Endothelial cell (in vitro differentiated cells): ENCODE measurements at regions not wholly inside any gene's neighbourhood (a gene's known extent, or its start where the extent isn't known, plus 50 kb on each side); places are given as distances from the start of the nearest gene placed in this dataset.

Experiments
- DNase-seq: peaks from one replicate; pipeline ENCODE4 v3.0.0; 2021; ENCODE audit warnings: low spot score
- H3K27ac Mint-ChIP-seq: one replicate; pipeline ENCODE4 v1.8.0; 2021; ENCODE audit warnings: mixed read lengths, inconsistent platforms; ENCODE audit not compliant: unreplicated experiment
- H3K27me3 Mint-ChIP-seq: one replicate; pipeline ENCODE4 v1.8.0; 2021; ENCODE audit warnings: mild to moderate bottlenecking, moderate library complexity, mixed read lengths, inconsistent platforms; ENCODE audit not compliant: unreplicated experiment
- H3K36me3 Mint-ChIP-seq: one replicate; pipeline ENCODE4 v1.8.0; 2021; ENCODE audit warnings: mild to moderate bottlenecking, low read depth, mixed read lengths, inconsistent platforms; ENCODE audit not compliant: unreplicated experiment
- H3K4me1 Mint-ChIP-seq: one replicate; pipeline ENCODE4 v1.8.0; 2021; ENCODE audit warnings: mild to moderate bottlenecking, mixed read lengths, inconsistent platforms; ENCODE audit not compliant: unreplicated experiment
- H3K4me3 Mint-ChIP-seq: one replicate; pipeline ENCODE4 v1.8.0; 2021; ENCODE audit warnings: mild to moderate bottlenecking, mixed read lengths, inconsistent platforms; ENCODE audit not compliant: unreplicated experiment
- H3K9me3 Mint-ChIP-seq: one replicate; pipeline ENCODE4 v1.8.0; 2021; ENCODE audit warnings: mixed read lengths, inconsistent platforms; ENCODE audit not compliant: unreplicated experiment
- TF ChIP-seq, protein P1 (sequence below): fragments of 200-600 bp; sonication (generic); IDR thresholded peaks from one replicate; pipeline ENCODE4 v1.5.0; 2021; ENCODE audit warnings: antibody characterized with exemption; ENCODE audit not compliant: unreplicated experiment

GRCh38 chr5:94045839-94046782, 304.7 kb upstream of the POU5F2 start:
- Mint-ChIP-seq H3K4me3 (no peak overlapping the region), H3K27me3 (no peaks in the 10 kb centered on the region), H3K27ac (no peak overlapping the region), H3K36me3 (peaks cover 8% of the 10 kb centered on the region), H3K9me3 (no peaks in the 10 kb centered on the region), H3K4me1 (peaks cover 3% of the 10 kb centered on the region)
- TF ChIP-seq, protein P1, sequence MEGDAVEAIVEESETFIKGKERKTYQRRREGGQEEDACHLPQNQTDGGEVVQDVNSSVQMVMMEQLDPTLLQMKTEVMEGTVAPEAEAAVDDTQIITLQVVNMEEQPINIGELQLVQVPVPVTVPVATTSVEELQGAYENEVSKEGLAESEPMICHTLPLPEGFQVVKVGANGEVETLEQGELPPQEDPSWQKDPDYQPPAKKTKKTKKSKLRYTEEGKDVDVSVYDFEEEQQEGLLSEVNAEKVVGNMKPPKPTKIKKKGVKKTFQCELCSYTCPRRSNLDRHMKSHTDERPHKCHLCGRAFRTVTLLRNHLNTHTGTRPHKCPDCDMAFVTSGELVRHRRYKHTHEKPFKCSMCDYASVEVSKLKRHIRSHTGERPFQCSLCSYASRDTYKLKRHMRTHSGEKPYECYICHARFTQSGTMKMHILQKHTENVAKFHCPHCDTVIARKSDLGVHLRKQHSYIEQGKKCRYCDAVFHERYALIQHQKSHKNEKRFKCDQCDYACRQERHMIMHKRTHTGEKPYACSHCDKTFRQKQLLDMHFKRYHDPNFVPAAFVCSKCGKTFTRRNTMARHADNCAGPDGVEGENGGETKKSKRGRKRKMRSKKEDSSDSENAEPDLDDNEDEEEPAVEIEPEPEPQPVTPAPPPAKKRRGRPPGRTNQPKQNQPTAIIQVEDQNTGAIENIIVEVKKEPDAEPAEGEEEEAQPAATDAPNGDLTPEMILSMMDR, result no peak
- no peak for DNase-seq

- H3K4me1 Mint-ChIP-seq, result peaks cover 3% of the 10 kb centered on the region
- H3K27ac Mint-ChIP-seq, result no peak overlapping the region
- no peaks in the 10 kb centered on the region for H3K27me3 Mint-ChIP-seq
- TF ChIP-seq, protein P1, result no peak
- no peak for DNase-seq
- H3K9me3 Mint-ChIP-seq, result no peaks in the 10 kb centered on the region
- no peak overlapping the region for H3K4me3 Mint-ChIP-seq
- peaks cover 8% of the 10 kb centered on the region for H3K36me3 Mint-ChIP-seq
Measured at GRCh38 chr5:94043311-94043710, 301.9 kb upstream of the POU5F2 start.

- H3K27ac Mint-ChIP-seq, result no peak overlapping the region
- TF ChIP-seq, protein P1, result no peak
- H3K27me3 Mint-ChIP-seq, result no peaks in the 10 kb centered on the region
- peaks cover under 1% of the 10 kb centered on the region for H3K4me1 Mint-ChIP-seq
- H3K36me3 Mint-ChIP-seq, result peaks cover 8% of the 10 kb centered on the region
- no peak overlapping the region for H3K4me3 Mint-ChIP-seq
- no peak for DNase-seq
- no peaks in the 10 kb centered on the region for H3K9me3 Mint-ChIP-seq
Measured at GRCh38 chr5:94040591-94041148, 299.3 kb upstream of the POU5F2 start.

GRCh38 chr5:94039101-94039500, 297.7 kb upstream of the POU5F2 start:
- no peak overlapping the region for H3K27ac Mint-ChIP-seq
- H3K4me1 Mint-ChIP-seq, result no peaks in the 10 kb centered on the region
- H3K27me3 Mint-ChIP-seq, result peaks cover 1% of the 10 kb centered on the region
- no peaks in the 10 kb centered on the region for H3K9me3 Mint-ChIP-seq
- no peak for DNase-seq
- peaks cover under 1% of the 10 kb centered on the region for H3K36me3 Mint-ChIP-seq
- H3K4me3 Mint-ChIP-seq, result no peak overlapping the region
- TF ChIP-seq, protein P1, result no peak

GRCh38 chr5:94031631-94032030, 290.2 kb upstream of the POU5F2 start:
- Mint-ChIP-seq H3K4me3 (no peak overlapping the region), H3K27me3 (peaks cover 1% of the 10 kb centered on the region)
- TF ChIP-seq, protein P1, result no peak

More at GRCh38 chr5:94031631-94032030, 290.2 kb upstream of the POU5F2 start:
- peaks cover 5% of the 10 kb centered on the region for H3K36me3 Mint-ChIP-seq
- peaks cover 2% of the 10 kb centered on the region for H3K4me1 Mint-ChIP-seq
- no peak overlapping the region for H3K27ac Mint-ChIP-seq
- DNase-seq, result no peak
- H3K9me3 Mint-ChIP-seq, result no peaks in the 10 kb centered on the region
